NCI-H460 (cell line): ENCODE measurements at regions not wholly inside any gene's neighbourhood (a gene's known extent, or its start where the extent isn't known, plus 50 kb on each side); places are given as distances from the start of the nearest gene placed in this dataset.
A peak's percentile ranks its signal among the peaks of the same experiment; 100 is the strongest.

Experiments used
- DNase-seq: peaks from one replicate; pipeline ENCODE4 v3.0.0-alpha.2; 2016; ENCODE audit warnings: low read depth; ENCODE audit errors: extremely low read depth

DNA sequence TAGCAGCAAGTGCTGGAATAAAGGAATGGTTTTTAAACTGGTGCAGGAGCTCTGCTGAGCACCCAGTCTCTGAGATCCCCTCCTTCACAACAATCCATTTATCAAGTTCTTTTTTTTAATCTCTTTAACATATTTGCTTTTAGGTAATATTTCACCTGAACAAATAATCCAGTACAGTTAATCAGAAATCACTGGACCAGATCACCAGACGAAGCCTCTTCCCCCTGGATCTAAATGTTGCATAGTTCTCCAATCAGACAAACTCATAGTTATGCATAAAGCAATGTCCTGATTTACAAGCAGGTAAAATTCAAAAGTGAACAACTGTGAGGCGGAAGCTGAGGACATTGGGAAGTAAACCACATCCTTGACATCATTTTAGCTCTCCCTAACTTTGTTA lies 657.7 kb upstream of the RORB start:
- DNase-seq = no peak

GRCh38 chr9:73841018-73841417 lies 656.1 kb upstream of the RORB start:
- DNase-seq = no peak

DNA sequence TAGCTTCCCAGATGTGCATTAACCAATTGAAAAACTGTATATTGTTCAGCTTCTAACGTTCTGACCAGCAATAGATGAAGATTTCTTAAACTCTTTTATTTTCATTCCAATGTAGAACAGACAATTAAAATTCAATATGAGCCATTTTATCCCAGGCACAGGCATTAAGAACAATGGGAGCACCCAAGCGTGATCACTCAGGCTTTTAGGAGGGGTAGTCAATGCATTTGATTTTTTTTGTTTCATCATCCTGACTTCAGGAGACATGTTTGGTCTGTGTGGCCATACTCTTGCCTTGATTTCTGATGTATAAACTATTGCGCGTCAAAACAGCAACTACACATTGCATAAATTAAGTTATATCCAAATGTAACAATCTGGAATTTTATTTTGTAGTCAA lies 653.0 kb upstream of the RORB start:
- no peak for DNase-seq

DNA sequence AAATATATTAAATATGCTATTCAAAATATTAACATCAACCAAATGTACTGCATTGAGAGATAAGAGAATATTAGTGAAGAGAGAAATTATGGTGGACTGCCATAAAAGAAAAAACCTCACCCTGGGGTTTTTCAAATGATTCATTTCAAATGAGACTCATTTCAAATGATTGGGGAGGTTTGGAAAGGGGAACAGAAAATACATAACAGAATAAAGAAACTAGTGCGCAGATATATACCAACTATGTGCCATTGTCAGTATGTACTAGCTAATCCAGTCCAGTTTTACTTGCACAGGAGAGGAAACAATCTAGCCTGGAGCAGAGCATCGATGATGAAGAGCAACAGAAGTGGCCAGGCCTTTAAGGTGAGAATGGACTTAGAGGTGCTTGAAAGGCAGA lies 651.6 kb upstream of the RORB start:
- no peak for DNase-seq

DNA sequence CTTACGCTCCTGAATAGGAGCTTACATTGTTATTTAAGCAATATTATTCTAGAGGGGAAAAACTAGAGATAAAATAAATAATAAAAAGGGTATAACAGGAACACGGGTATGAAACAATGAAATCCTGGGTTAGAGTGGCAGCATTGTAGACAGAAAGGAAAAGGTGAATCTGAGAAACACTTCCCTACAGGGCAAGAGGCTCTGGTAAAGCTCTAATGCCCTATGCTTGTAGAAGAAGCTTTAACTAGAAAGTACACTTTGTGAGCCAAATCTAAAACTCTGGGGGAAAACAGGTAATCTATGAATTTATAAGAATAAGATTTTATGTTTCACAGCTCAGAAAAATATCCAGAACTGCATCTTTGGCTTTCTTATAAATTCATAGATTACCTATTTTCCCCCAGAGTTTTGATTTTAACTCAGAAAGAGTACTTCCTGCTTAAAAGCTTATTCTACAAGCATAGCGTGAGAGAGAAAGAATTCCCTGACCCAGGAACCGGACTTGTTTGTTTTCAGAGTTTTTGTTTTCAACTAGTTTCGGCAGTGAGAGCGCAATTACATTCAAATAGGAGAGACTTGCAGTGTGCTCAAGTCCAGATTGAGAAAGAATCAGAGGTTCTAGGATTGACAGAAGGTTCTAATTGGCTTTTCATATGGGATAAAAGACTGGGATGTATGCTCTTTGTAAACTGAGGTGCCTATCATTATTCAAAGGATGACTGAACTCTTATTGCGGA lies 651.0 kb upstream of the RORB start:
- DNase-seq = no peak

DNA sequence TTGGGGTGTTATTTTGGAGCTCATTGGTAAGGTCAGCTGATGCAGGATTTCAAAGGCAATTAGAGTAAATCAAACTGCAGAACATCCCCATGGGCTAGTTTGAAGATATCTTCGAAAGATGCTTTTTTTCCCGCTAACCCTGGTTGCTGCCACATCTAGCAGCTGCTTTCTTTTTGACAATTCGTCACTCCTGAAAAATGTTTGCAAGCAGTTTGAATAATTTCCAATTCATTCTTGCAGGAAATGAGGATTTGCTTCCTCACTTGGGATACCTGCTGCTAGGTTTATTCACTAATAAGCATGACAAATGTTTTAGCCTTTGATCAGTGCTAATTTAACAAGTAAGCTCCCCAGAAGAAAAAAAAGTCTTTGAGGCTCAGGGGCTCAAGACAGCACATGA lies 649.6 kb upstream of the RORB start:
- DNase-seq = no peak

GRCh38 chr9:73853549-73853948 lies 643.6 kb upstream of the RORB start:
- no peak for DNase-seq

DNA sequence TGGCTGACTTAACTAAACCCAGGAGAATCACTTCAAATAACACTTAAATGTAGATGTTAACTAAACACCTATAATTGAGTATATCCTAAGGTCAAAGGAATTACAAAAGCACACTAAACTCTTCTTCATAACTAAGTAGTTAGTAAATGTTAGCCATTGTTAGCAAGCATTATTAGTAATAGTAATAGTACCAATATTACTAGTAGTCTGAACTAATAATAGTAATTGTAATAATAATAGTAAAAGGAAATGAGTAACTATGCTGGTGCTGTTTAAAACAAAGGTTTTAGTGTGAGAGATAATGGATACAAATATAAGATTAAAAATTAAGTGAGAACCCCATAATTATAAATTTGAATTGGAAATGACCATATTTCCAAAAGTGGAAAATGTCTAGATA lies 641.9 kb upstream of the RORB start:
- DNase-seq = no peak

GRCh38 chr9:73863924-73864323 lies 633.2 kb upstream of the RORB start:
- no peak for DNase-seq

GRCh38 chr9:73866451-73866850 lies 630.7 kb upstream of the RORB start:
- DNase-seq = no peak

GRCh38 chr9:73869264-73869663 lies 627.9 kb upstream of the RORB start:
- DNase-seq = peak; percentile 5

- DNase-seq = no peak
Observed at GRCh38 chr9:73871636-73872035, 625.5 kb upstream of the RORB start.

DNA sequence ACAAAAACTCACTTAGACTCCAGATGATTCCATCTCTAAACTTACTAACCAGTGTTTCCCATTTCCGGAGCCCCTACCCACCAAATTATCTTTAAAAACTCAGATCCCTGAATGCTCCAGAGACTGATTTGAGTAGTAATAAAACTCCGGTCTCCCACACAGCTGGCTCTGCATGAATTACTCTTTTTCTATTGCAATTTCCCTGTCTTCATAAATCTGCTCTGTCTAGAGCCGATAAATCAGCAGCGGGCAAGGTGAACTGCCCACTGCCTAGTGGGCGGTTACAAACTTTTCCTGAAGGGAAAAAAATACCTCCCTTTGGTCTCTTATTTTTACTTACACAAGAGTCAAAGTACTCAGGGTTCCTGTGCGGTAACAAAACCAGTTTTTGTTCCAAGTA lies 624.4 kb upstream of the RORB start:
- no peak for DNase-seq

GRCh38 chr9:73880101-73880500 lies 617.0 kb upstream of the RORB start:
- DNase-seq = no peak

- DNase-seq = no peak
Observed at GRCh38 chr9:73889023-73889422, 608.1 kb upstream of the RORB start.

DNA sequence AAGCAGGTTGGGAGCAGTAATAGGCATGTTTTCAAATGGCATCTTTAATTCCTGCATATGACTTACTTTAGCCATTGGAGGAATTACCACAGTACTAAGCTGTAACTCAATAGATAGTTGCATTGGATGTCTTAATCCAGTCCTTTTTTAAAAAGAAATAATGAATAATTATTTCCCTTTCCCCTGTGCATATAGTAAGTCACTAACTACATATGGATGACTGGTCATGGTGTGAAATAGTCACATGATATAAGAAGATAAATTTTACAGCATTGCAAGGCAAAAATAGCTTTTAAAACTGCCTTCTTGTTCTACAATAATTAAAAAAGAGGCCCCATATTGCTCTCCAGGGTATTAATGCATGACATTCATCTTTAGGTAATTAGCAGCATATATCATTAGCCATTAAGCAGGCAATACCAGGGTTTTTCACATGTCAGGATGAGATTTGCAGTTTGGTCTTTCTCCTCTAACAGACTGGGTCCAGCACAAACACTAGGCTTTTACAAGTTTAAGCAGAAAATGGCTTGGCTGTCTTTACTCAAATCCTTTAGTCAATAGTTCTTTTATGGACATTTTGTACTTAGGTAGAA lies 606.4 kb upstream of the RORB start:
- no peak for DNase-seq

DNA sequence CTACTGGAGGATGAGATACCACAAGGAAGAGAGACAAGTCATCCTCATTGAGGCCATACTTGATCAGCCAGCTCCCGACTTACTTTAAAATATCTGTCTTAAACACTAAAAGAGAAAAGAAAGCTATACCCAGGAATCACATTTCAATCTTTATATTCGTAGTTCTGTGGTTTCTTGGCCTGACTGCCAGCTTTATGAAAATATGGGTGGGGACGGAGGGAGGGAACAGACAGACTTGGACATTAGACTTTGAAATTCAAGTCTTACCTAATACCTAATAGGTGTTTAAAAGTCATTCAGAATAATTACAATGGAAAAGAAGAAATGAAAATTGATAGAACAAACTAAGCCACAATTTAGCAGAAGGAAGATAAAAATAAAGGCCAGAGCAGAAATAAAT lies 604.8 kb upstream of the RORB start:
- no peak for DNase-seq

DNA sequence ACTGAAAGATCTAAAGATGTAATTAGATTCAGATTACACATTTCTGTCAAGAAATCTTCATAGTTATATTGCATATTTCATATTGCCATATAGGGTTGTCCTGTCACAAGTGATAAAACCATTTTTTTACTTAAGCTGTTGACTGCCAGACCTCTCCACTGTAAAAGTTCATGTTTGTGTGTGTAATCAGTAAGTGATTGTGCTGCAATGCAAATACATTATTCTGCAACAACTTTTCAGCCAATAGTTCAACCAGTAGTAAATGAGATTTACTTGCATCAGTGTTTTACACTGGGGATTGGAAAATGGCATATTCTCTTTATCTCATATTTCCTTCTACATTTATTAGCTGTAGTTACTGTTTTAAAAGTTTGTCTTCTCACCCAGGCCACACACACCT lies 603.9 kb upstream of the RORB start:
- no peak for DNase-seq

DNA sequence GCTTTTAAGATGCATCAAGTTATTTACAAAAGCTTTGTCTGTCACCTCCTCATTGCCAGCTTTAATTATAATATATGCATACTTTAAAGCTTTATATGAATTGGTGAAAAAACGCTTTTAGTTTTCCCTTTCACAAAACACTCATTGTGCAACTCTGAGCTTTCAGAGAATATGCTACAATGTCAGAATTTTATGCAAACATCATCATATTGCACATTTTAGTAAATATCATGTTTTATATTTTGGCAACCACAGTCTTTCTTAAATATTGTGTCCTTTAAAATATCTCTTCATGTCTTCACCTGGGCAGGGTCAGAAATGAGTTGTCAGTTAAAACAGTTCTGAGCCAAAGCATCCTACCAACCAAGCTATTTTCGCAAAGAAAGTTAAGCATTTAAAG lies 601.1 kb upstream of the RORB start:
- DNase-seq = no peak

DNA sequence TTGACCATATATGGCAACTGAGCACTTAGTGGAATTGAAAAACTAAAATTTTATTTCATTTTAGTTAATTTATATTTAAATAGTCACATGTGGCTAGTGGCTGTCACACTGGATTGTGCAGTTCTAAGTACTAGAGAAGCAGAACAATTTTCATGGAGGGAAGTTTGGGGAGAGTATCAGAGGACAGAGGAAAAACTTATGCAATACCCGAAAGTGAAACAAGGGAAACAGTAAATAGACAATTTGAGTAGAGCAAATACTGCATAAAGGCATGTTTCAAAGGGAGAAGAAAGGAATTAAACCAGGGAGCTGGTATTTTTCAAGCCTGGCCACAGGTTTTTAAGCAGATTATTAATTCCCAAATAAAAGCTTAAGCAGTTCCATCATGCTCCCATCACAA lies 590.5 kb upstream of the RORB start:
- no peak for DNase-seq

DNA sequence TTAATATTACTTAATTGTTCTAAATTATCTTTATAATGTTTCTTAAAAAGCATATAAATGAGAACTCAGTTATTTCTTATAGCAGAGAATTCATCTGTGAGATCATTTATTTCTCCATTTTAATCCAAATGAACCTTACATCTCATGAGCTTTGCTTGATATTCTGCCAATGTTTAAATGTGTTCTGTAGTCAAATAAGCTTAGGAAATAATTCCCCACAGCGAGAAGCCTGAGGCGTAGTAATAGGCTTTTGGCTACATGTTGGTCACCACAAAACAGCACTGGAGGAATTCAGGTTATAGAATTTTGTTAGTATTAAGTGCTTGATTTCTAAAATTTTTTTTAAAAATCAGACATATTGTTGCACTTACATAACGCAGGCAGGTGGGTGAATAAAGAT lies 585.3 kb upstream of the RORB start:
- no peak for DNase-seq

DNA sequence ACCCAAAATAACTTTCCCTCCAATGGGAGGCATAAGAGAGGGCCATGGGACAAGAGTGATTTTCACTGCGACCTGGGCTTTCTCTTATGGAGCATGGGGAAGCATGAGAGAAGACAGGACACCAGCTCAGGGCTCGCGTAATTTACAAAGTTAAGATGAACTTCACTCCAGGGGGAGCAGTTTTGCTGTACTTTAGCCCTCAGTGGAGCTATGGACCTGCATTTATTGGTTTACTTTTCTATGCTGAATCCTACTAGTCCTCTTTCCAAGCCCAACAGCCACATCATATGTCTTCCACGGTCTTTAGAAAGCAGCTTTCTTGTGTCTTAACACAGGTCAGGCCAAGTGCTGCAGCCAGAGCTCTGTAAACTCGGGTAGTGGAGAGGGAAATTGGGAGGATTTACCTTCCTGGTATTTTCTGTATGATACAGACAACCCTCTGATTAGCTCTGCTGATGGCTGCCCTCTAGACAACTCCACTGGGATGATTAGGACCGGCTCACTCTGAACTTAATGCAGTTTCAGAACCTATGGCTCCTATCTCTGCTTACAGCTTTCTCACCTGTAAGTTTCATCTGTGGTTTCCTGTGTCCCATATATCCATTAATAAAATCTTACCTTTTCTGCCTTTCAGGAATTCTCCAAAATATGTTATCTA lies 581.0 kb upstream of the RORB start:
- DNase-seq = no peak
